Keratinocyte (primary cell): ENCODE measurements at regions not wholly inside any gene's neighbourhood (a gene's known extent, or its start where the extent isn't known, plus 50 kb on each side); places are given as distances from the start of the nearest gene placed in this dataset.

Experiments
- DNase-seq: peaks from one replicate; pipeline ENCODE4 v3.0.0-alpha.2; 2011; ENCODE audit warnings: low read depth, missing footprints, low spot score
- FAIRE-seq: peaks from 2 replicates; lab custom pipeline; 2011; peaks lifted over from hg19 to GRCh38; lab: Jason Lieb, UNC
- H2AFZ ChIP-seq: 2 replicates; pipeline ENCODE4 v1.6.0; 2012; ENCODE audit warnings: low read length, control low read depth, inconsistent platforms; ENCODE audit not compliant: control insufficient read depth
- H3K27ac ChIP-seq: 2 replicates; pipeline ENCODE4 v1.5.1; 2011; ENCODE audit warnings: low read length; ENCODE audit not compliant: control insufficient read depth, insufficient read depth
- H3K27me3 ChIP-seq: 3 replicates; pipeline ENCODE4 v1.6.0; 2011; ENCODE audit warnings: low read length; ENCODE audit not compliant: control insufficient read depth, insufficient read depth; ENCODE audit errors: extremely low read depth
- H3K36me3 ChIP-seq, 2 experiments: 2 replicates in 1 of 2; 3 replicates in 1 of 2; pipeline ENCODE4 v1.5.1; 2011; ENCODE audit warnings: low read length in 2 of 2, mild to moderate bottlenecking in 1 of 2; ENCODE audit not compliant: control insufficient read depth in 2 of 2, insufficient read depth in 2 of 2; ENCODE audit errors: extremely low read depth in 1 of 2
- H3K4me1 ChIP-seq: 3 replicates; pipeline ENCODE4 v1.5.1; 2011; ENCODE audit warnings: low read length; ENCODE audit not compliant: control insufficient read depth, insufficient read depth; ENCODE audit errors: extremely low read depth
- H3K4me2 ChIP-seq: 3 replicates; pipeline ENCODE4 v1.6.0; 2011; ENCODE audit warnings: low read depth, low read length; ENCODE audit not compliant: control insufficient read depth, insufficient read depth; ENCODE audit errors: extremely low read depth
- H3K4me3 ChIP-seq, 3 experiments: fragments of 200-600 bp in 1 of 3; sonication (generic) in 1 of 3; 2 replicates in 2 of 3; 3 replicates in 1 of 3; pipeline ENCODE4 v1.5.1; 2011 to 2016; ENCODE audit warnings: low read length in 3 of 3, mild to moderate bottlenecking in 3 of 3, control low read depth in 2 of 3, inconsistent platforms in 1 of 3, low read depth in 1 of 3, mixed read lengths in 1 of 3, mixed run types in 1 of 3, moderate library complexity in 1 of 3; ENCODE audit not compliant: control insufficient read depth in 2 of 3, insufficient read depth in 2 of 3; ENCODE audit errors: extremely low read depth in 1 of 3
- H3K79me2 ChIP-seq: 2 replicates; pipeline ENCODE4 v1.6.0; 2012; ENCODE audit warnings: low read length; ENCODE audit not compliant: control insufficient read depth, insufficient read depth
- H3K9ac ChIP-seq: 3 replicates; pipeline ENCODE4 v1.6.0; 2011; ENCODE audit warnings: low read length; ENCODE audit not compliant: control insufficient read depth, insufficient read depth; ENCODE audit errors: extremely low read depth
- H3K9me1 ChIP-seq: 3 replicates; pipeline ENCODE4 v1.6.0; 2011; ENCODE audit warnings: low read length; ENCODE audit not compliant: control insufficient read depth, insufficient read depth; ENCODE audit errors: extremely low read depth
- H3K9me3 ChIP-seq: 2 replicates; pipeline ENCODE4 v1.5.1; 2012; ENCODE audit warnings: low read depth, low read length; ENCODE audit not compliant: control insufficient read depth
- H4K20me1 ChIP-seq: 3 replicates; pipeline ENCODE4 v1.6.0; 2011; ENCODE audit warnings: low read length; ENCODE audit not compliant: control insufficient read depth, insufficient read depth; ENCODE audit errors: extremely low read depth
- CTCF ChIP-seq, 3 experiments: IDR thresholded peaks in 1 of 3; conservative IDR thresholded peaks in 1 of 3; optimal IDR thresholded peaks in 1 of 3; 2 replicates in 2 of 3; 3 replicates in 1 of 3; pipeline versions ENCODE3 to v1.5.1; 2011; ENCODE audit warnings: low read length in 3 of 3, mild to moderate bottlenecking in 3 of 3, moderate library complexity in 2 of 3, control low read depth in 1 of 3, inconsistent platforms in 1 of 3; ENCODE audit not compliant: insufficient read depth in 2 of 3; ENCODE audit errors: extremely low read depth in 1 of 3
- EZH2 ChIP-seq: IDR thresholded peaks from one replicate; pipeline ENCODE4 v1.6.1; 2012; ENCODE audit warnings: inconsistent platforms, mild to moderate bottlenecking, low read length, moderate library complexity
- dilution Hi-C: fragments of 300-500 bp; cut with MboI; formaldehyde crosslinking; loops from one replicate; pipeline ENCODE4 v1.7.0; 2020; ENCODE audit warnings: low sequenced_read_pairs; ENCODE audit not compliant: extremely low pct_ligation_motif_present

GRCh38 chr6:21448485-21449109 is 145.0 kb upstream of the SOX4 start:
- Histone ChIP-seq H3K9ac (no peak overlapping the region), H3K4me2 (no peak overlapping the region), H3K27ac (no peak overlapping the region), H3K4me3 (no peak overlapping the region), H3K9me3 (no peaks in the 10 kb centered on the region), H3K79me2 (no peaks in the 10 kb centered on the region), H3K27me3 (no peaks in the 10 kb centered on the region), H3K36me3 (no peaks in the 10 kb centered on the region), H2AFZ (no peak overlapping the region), H3K4me1 (no peaks in the 10 kb centered on the region), H4K20me1 (no peaks in the 10 kb centered on the region), H3K9me1 (no peaks in the 10 kb centered on the region)
- no peak for DNase-seq
- dilution Hi-C loops = no loop called here
- no peak for FAIRE-seq
- TF ChIP-seq CTCF (optimal IDR thresholded peaks at IDR 0.05 in 1 of 3, IDR thresholded peaks at IDR 0.05 in 1 of 3, conservative IDR thresholded peaks at IDR 0.05 in 1 of 3; ENCODE audit: extremely low read depth in 1 of 3, insufficient read depth in 2 of 3, low read length in 3 of 3) (no peak), EZH2 (no peak)

GRCh38 chr6:21450149-21450548 is 143.4 kb upstream of the SOX4 start:
- dilution Hi-C loops = no loop called here

More at GRCh38 chr6:21450149-21450548, 143.4 kb upstream of the SOX4 start:
- Histone ChIP-seq H3K9ac (no peak overlapping the region), H2AFZ (no peak overlapping the region), H3K36me3 (no peaks in the 10 kb centered on the region), H3K27ac (no peak overlapping the region), H3K9me3 (no peaks in the 10 kb centered on the region), H3K9me1 (no peaks in the 10 kb centered on the region), H3K27me3 (no peaks in the 10 kb centered on the region), H3K79me2 (no peaks in the 10 kb centered on the region), H4K20me1 (no peaks in the 10 kb centered on the region), H3K4me3 (no peak overlapping the region), H3K4me2 (no peak overlapping the region), H3K4me1 (no peaks in the 10 kb centered on the region)
- no peak for TF ChIP-seq EZH2
- no peak for TF ChIP-seq CTCF (optimal IDR thresholded peaks at IDR 0.05 in 1 of 3, IDR thresholded peaks at IDR 0.05 in 1 of 3, conservative IDR thresholded peaks at IDR 0.05 in 1 of 3; ENCODE audit: extremely low read depth in 1 of 3, insufficient read depth in 2 of 3, low read length in 3 of 3)
- FAIRE-seq = no peak
- no peak for DNase-seq
